Smooth muscle cell of the brain vasculature (primary cell): ENCODE measurements at regions not wholly inside any gene's neighbourhood (a gene's known extent, or its start where the extent isn't known, plus 50 kb on each side); places are given as distances from the start of the nearest gene placed in this dataset.
"Not testable (repeated sequence)": the region's sequence is repeated elsewhere in the genome, so short reads cannot be mapped to it uniquely, and the experiment has no call there.

ENCODE experiments used
- DNase-seq: peaks from one replicate; pipeline ENCODE4 v3.0.0-alpha.2; 2012; ENCODE audit warnings: low read depth, low spot score

DNA sequence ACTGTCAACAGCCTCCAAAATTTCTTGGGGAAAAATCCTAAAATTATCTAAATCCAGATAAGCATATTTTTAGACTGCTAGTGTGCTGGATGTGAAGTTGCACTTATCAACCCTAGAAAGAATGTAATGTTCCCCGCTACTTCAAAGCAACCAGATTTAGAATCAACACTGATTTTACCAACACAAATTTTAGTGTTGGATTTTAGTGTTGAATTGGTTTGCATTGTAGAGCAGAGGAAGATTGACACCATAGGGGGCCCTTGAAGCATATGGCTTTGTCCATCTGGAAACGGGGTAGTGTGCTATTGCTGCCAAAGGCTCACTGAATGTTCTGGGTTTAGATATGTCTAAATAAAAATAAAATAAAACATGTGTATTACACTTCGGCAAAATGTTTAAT lies 126.3 kb upstream of the EMCN start:
- DNase-seq = no peak

DNA sequence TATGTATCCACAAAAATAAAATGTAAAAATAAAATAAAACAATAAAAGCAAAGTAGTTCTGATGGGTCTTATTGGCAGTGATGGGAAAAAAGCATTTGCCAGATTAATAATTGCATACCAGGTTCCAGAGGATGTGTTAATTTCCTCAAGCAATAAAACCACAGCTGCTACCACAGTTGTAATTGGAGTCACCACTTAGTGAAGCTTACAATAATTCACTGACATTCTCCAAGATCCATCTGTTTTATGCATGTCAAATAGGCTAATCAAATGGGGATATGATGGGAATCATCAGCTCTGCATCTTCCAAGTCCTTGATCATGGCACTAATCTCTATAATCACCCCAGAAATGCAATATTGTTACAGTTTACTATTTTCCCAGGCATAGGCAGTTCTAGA lies 123.5 kb upstream of the EMCN start:
- no peak for DNase-seq

GRCh38 chr4:100635899-100636298 lies 118.1 kb upstream of the EMCN start:
- no peak for DNase-seq

DNA sequence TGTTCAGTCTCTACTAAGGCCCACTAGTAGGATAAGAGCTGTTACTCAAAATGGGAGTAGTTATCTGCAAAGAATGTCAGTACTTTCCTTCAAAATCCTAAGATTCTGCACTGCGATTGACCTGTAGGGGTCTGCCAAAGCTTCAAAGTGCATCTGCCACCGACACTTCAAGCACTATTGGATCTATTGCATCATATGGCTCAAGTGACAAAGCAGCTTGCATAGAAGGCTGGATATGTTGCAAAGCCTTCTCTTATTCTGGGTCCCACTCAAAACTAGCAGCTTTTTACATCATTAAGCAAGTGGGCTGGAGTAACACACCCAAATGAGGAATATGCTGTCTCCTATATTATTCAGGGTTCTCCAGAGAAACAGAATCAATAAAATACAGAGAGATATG lies 115.4 kb upstream of the EMCN start:
- no peak for DNase-seq

DNA sequence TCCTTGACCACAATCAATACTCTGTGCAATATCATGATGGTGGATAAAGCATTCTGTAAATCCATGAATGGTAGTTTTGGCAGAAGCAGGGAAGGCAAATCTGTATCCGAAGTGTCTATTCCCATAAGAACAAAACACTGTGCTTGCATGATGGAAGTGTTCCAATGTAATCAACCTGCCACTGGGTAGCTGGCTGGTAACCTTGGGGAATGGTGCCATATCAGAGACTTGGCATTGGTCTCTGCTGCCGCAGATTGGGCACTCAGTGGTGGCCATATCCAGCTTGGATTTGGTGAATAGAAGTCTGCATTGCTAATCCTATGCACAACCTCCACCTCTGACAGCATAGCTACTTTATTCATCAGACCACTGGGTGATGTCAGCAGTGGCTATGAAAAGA lies 114.3 kb upstream of the EMCN start:
- DNase-seq = no peak

- no peak for DNase-seq
Observed at GRCh38 chr4:100631281-100631968, 113.6 kb upstream of the EMCN start.

GRCh38 chr4:100630341-100630740 lies 112.5 kb upstream of the EMCN start:
- DNase-seq = no peak

DNA sequence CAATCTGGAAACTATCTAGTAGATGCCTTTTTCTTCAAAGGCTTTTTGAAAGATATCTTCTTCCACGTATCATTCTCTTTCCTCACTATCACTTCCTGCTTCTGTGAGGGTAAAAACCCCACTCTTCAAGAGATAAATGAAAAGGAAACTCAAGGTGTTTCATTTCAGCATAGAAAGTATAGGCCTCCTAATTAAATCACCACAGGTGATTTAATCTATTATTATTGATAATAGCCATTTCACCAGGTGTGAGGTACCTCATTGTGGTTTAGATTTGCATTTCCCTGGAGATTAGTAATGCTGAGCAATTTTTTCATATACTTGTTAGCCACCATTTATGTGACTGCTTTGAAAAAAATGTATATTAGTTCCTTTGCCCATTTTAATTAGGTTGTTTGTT lies 92.0 kb upstream of the EMCN start:
- no peak for DNase-seq

- not testable (repeated sequence) for DNase-seq
Observed at GRCh38 chr4:100608651-100609050, 90.8 kb upstream of the EMCN start.

DNA sequence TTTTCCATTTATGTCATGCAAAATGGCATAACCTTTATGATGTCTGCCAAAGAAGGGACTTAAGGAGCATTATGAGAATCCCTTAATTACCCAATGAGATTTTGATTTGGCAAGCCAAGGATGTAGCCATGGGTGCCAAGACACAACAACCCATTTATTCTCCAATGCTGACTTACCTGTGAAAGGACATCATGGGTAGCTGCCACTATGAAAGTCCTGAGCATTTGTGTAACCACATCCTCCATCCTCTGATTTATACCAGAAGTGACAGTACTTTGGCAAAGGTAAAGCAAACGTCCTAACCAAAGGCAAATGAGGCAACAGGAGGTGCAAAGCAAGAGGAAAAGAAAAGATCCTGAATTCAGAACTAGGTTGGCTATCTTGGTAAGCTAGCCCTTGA lies 87.3 kb upstream of the EMCN start:
- DNase-seq = no peak

GRCh38 chr4:100593935-100594334 lies 76.1 kb upstream of the EMCN start:
- DNase-seq = no peak

GRCh38 chr4:100591161-100591876 lies 73.5 kb upstream of the EMCN start:
- no peak for DNase-seq

- no peak for DNase-seq
Observed at GRCh38 chr4:100590325-100590724, 72.5 kb upstream of the EMCN start.

GRCh38 chr4:100588076-100588475 lies 70.3 kb upstream of the EMCN start:
- DNase-seq = no peak

DNA sequence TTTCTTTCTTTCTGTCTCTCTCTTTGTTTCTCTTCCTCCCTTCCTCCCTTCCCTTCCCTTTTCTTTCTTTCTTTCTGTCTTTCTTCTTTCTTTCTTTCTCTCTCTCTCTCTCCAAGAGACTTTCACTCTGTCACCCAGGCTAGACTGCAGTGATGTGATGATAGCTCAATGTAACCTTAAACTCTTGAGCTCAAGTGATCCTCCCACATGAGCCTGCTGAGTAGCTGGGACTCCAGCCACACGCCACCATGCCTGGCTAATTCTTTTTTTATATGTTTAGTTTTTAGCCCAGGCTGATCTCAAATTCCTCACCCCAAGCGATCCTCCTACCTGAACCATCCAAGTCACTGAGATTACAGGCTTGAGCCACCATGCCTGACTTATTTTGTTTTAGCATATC lies 64.3 kb upstream of the EMCN start:
- no peak for DNase-seq

DNA sequence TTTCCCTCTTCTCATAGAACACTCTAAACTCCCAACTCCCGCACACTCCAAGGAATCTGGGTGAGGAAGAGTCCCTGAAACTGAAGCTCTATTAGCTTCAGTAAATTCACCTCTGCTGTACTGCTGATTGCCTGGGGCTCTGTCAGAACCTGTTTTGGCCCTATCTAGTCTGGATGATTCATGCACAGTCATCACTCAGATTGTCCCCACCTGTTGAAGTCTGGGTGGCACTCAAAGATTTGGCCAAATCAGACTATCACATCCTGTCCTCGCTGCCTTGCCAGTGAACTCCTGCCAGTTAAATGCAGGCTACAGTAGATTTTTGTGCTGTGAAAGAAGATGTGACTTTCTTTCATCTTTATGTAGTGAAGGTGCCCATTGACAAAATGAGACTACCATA lies 63.5 kb upstream of the EMCN start:
- DNase-seq = no peak

DNA sequence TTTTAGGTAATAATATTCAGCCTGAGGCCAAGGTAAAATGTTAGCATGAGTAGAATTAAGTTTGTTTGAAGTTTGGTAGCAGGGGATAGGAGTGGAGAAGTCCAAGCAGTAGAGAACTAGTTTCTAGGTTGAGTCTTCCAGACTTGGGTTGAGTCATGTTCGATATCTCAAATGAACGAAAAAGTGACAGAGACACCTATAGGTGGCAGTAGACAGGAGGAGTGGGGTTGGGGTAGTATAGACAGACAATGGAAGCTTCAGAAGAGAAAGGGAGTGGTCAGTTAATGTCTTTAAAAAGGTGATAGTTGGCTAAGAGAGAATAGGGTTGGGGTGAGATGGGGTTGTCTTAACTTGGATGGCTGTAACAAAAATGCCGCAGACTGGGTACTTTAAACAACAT lies 58.7 kb upstream of the EMCN start:
- no peak for DNase-seq

GRCh38 chr4:100574607-100575006 lies 56.8 kb upstream of the EMCN start:
- DNase-seq = no peak

DNA sequence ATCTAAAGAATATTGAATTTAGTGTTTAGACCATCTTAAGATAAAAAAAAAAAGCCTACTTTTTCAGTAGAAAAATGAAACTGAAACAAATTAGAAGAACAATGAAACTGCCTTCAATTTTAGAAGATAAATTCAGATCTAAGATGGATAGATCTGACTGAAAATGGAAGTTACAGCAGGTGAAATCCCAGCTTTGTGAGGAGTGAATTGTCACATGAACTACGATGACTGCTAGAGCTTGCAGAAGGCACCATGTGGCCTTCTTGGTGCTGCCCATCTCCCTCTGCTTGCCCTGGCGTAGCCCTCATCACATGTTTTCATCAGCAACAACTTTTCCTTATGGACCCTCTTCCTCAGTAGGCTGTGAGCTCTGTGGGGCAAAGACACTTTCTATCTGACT lies 51.4 kb upstream of the EMCN start:
- DNase-seq = no peak
